Osteocyte (in vitro differentiated cells): ENCODE measurements at regions not wholly inside any gene's neighbourhood (a gene's known extent, or its start where the extent isn't known, plus 50 kb on each side); places are given as distances from the start of the nearest gene placed in this dataset.
"Not testable (repeated sequence)": the region's sequence is repeated elsewhere in the genome, so short reads cannot be mapped to it uniquely, and the experiment has no call there.

ENCODE experiments used
- DNase-seq: peaks from one replicate; pipeline ENCODE4 v3.0.0; 2021; ENCODE audit warnings: mixed read lengths; ENCODE audit not compliant: unreplicated experiment; ENCODE audit errors: extremely low spot score
- H3K27ac Mint-ChIP-seq: one replicate; pipeline ENCODE4 v1.8.0; 2021; ENCODE audit warnings: mild to moderate bottlenecking, mixed read lengths; ENCODE audit not compliant: unreplicated experiment
- H3K27me3 Mint-ChIP-seq: one replicate; pipeline ENCODE4 v1.8.0; 2021; ENCODE audit warnings: mixed read lengths; ENCODE audit not compliant: unreplicated experiment
- H3K36me3 Mint-ChIP-seq: one replicate; pipeline ENCODE4 v1.8.0; 2021; ENCODE audit warnings: mixed read lengths; ENCODE audit not compliant: unreplicated experiment
- H3K4me1 Mint-ChIP-seq: one replicate; pipeline ENCODE4 v1.8.0; 2021; ENCODE audit warnings: mixed read lengths; ENCODE audit not compliant: unreplicated experiment
- H3K4me3 Mint-ChIP-seq: one replicate; pipeline ENCODE4 v1.8.0; 2021; ENCODE audit warnings: mild to moderate bottlenecking, moderate library complexity, mixed read lengths; ENCODE audit not compliant: unreplicated experiment
- H3K9me3 Mint-ChIP-seq: one replicate; pipeline ENCODE4 v1.8.0; 2021; ENCODE audit warnings: mixed read lengths; ENCODE audit not compliant: unreplicated experiment
- TF ChIP-seq, protein P1 (sequence below): fragments of 200-600 bp; sonication (generic); IDR thresholded peaks from 2 replicates; pipeline ENCODE4 v1.5.0; 2021; ENCODE audit warnings: antibody characterized with exemption, mild to moderate bottlenecking, moderate library complexity

DNA sequence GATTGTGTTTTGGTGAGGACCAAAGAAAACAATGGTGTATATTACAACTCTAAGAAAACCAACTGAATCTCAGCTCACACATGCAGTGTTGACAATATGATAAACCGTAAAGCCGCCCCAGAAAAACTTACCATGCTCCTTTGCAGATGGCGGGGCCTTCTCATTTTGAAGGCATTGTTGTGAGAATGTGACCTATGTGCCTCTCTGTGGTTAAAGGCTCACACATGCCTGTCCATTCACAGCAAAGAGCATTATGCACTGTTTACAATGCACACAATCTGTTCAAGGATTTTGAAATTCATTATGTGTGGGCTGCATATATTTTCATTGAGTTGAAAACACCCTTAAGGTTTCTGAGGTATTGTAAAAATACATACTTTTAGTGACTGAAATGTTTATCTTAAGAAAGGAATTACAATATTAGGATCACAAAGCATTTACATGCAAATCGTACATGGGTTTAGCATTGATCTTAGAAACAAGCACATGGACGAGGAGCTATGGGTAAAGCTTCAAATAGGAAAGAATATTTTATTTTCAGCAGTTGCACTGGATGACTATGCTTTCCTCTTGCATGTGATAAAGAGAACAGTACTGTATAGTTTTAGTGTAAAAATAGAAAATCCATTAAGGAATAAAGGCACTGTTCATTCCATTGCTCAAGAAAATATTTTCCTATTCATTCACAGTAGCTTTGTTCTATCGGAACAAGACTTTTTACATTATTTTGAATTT, 334.3 kb downstream of the ARL4A start:
- Mint-ChIP-seq H3K36me3 (no peaks in the 10 kb centered on the region), H3K27me3 (no peaks in the 10 kb centered on the region), H3K9me3 (no peaks in the 10 kb centered on the region), H3K27ac (no peak overlapping the region), H3K4me3 (no peak overlapping the region), H3K4me1 (peaks cover 20% of the 10 kb centered on the region)
- no peak for DNase-seq
- TF ChIP-seq, protein P1, sequence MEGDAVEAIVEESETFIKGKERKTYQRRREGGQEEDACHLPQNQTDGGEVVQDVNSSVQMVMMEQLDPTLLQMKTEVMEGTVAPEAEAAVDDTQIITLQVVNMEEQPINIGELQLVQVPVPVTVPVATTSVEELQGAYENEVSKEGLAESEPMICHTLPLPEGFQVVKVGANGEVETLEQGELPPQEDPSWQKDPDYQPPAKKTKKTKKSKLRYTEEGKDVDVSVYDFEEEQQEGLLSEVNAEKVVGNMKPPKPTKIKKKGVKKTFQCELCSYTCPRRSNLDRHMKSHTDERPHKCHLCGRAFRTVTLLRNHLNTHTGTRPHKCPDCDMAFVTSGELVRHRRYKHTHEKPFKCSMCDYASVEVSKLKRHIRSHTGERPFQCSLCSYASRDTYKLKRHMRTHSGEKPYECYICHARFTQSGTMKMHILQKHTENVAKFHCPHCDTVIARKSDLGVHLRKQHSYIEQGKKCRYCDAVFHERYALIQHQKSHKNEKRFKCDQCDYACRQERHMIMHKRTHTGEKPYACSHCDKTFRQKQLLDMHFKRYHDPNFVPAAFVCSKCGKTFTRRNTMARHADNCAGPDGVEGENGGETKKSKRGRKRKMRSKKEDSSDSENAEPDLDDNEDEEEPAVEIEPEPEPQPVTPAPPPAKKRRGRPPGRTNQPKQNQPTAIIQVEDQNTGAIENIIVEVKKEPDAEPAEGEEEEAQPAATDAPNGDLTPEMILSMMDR, result no peak

GRCh38 chr7:13024121-13024674, 336.8 kb downstream of the ARL4A start:
- H3K4me3 Mint-ChIP-seq, result no peak overlapping the region
- DNase-seq, result no peak
- no peaks in the 10 kb centered on the region for H3K36me3 Mint-ChIP-seq
- TF ChIP-seq, protein P1, result no peak
- H3K9me3 Mint-ChIP-seq, result no peaks in the 10 kb centered on the region
- peaks cover 15% of the 10 kb centered on the region for H3K4me1 Mint-ChIP-seq
- no peaks in the 10 kb centered on the region for H3K27me3 Mint-ChIP-seq
- H3K27ac Mint-ChIP-seq, result no peak overlapping the region

GRCh38 chr7:13025043-13025442, 337.6 kb downstream of the ARL4A start:
- H3K9me3 Mint-ChIP-seq, H3K27me3 Mint-ChIP-seq, H3K36me3 Mint-ChIP-seq, DNase-seq, H3K4me3 Mint-ChIP-seq, H3K27ac Mint-ChIP-seq: not testable (repeated sequence)
- peaks cover 15% of the 10 kb centered on the region for H3K4me1 Mint-ChIP-seq

DNA sequence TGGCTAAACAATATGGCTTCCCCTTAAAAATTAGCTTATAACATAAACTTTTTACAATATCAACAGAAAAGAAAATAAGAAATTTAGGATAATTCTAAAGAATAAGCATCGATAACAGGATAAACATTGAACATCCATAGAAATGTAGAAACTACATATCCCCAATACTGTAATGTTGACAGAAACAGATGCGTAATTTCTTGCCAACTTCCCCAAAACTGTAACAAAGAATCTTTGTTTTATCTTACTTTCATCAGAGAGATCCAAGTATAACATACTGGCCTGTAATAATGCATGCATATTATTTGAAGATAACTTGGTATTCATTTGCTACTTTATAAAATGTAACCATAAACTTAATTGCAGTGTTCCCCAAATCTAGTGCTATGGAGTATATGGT, 339.9 kb downstream of the ARL4A start:
- H3K4me1 Mint-ChIP-seq, result peaks cover 6% of the 10 kb centered on the region

DNA sequence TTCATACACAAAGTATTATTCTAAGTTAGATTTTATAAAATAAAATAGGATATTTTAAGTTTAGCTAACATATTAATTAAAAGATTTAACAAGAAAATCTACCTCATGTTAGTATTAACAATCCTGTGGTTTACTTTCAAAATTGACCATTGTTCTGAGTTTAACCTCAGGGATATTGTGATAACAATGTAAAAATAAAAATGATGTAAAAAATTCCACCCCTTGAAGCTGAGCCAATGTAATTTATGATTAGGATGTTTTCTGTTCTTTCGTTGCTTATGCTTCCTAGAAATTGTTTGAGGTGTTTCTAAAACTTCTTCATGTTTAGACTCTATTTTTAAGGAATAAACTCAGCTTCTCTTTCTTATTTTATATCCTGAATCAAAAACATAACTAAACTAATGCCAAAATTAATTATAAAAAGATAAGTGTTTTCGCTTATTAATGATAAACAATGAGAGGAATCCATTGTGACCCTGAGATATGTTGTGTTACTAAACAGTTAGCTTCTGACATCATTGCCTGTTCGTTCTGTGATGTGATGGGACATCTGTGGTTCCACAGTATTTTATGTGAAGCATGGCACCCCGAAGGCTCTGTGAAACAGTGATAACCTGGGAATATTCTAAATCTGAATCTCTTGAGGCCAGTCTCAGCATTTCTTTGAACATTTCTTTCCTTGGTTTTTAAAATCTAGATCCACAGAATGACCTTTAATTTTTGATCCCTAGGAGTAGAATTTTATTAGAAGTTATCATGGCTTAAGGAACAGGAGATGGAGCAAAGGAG, 340.8 kb downstream of the ARL4A start:
- Mint-ChIP-seq H3K4me3 (no peak overlapping the region), H3K9me3 (no peaks in the 10 kb centered on the region), H3K36me3 (no peaks in the 10 kb centered on the region), H3K4me1 (peaks cover 6% of the 10 kb centered on the region), H3K27me3 (no peaks in the 10 kb centered on the region), H3K27ac (no peak overlapping the region)
- TF ChIP-seq, protein P1, result no peak
- DNase-seq, result no peak

More for the DNA sequence above, 339.9 kb downstream of the ARL4A start:
- Mint-ChIP-seq H3K4me3 (no peak overlapping the region), H3K27me3 (no peaks in the 10 kb centered on the region), H3K27ac (no peak overlapping the region), H3K9me3 (no peaks in the 10 kb centered on the region), H3K36me3 (no peaks in the 10 kb centered on the region)
- TF ChIP-seq, protein P1, result no peak
- no peak for DNase-seq
